Panc1 (cell line): ENCODE measurements at regions not wholly inside any gene's neighbourhood (a gene's known extent, or its start where the extent isn't known, plus 50 kb on each side); places are given as distances from the start of the nearest gene placed in this dataset.

Experiments used
- ATAC-seq: fragments of 200-7000 bp; cut with Tn5 transposase; 2 replicates; pipeline ENCODE4 v1.9.1; 2020; ENCODE audit warnings: mild to moderate bottlenecking, moderate library complexity
- BruUV-seq: library from RNA; stranded (reverse); fragments of 400-500 nt; replicated peaks from 2 replicates; lab custom pipeline; 2021; lab: Mats Ljungman, UMichigan
- CTCF ChIA-PET: fragments of 300-600 bp; sonication (Branson Sonifier 250); formaldehyde crosslinking; loops from one replicate; lab custom pipeline; 2022; ENCODE audit warnings: antibody characterized with exemption; lab: Charles Lee
- POLR2A ChIA-PET: fragments of 300-600 bp; sonication (Branson Sonifier 250); formaldehyde crosslinking; loops from one replicate; lab custom pipeline; 2022; ENCODE audit warnings: antibody characterized with exemption; lab: Charles Lee
- DNase-seq: peaks from one replicate; pipeline ENCODE4 v3.0.0-alpha.2; 2010; ENCODE audit warnings: low read depth, low spot score
- H3K27ac ChIP-seq: 2 replicates; pipeline ENCODE4 v1.5.1; 2011; ENCODE audit warnings: mild to moderate bottlenecking, low read length, inconsistent platforms
- H3K27me3 ChIP-seq: fragments of 200-500 bp; sonication (Bioruptor generic); 2 replicates; pipeline ENCODE4 v1.6.0; 2014; ENCODE audit warnings: low read length, inconsistent platforms; ENCODE audit not compliant: control insufficient read depth, insufficient read depth
- H3K36me3 ChIP-seq: fragments of 200-500 bp; sonication (Bioruptor generic); 2 replicates; pipeline ENCODE4 v1.5.1; 2014; ENCODE audit warnings: inconsistent platforms, mild to moderate bottlenecking, low read length, moderate library complexity; ENCODE audit not compliant: control insufficient read depth, insufficient read depth
- H3K4me1 ChIP-seq: 2 replicates; pipeline ENCODE4 v1.5.1; 2011; ENCODE audit warnings: inconsistent platforms, mild to moderate bottlenecking, low read length, moderate library complexity; ENCODE audit not compliant: control insufficient read depth, insufficient read depth
- H3K4me3 ChIP-seq, 2 experiments: 2 replicates each; pipeline ENCODE4 v1.5.1; 2011 to 2012; ENCODE audit warnings: low read depth in 2 of 2, low read length in 2 of 2, mild to moderate bottlenecking in 2 of 2, inconsistent platforms in 1 of 2, moderate library complexity in 1 of 2
- H3K9me3 ChIP-seq: fragments of 200-500 bp; sonication (Bioruptor generic); 2 replicates; pipeline ENCODE4 v1.5.1; 2014; ENCODE audit warnings: low read depth, mild to moderate bottlenecking, inconsistent platforms, low read length, moderate library complexity; ENCODE audit not compliant: control insufficient read depth, insufficient read depth
- CTCF ChIP-seq: fragments of 450-650 bp; IDR thresholded peaks from 2 replicates; pipeline ENCODE4 v1.5.1; 2017; ENCODE audit warnings: mild to moderate bottlenecking
- SIN3A ChIP-seq: IDR thresholded peaks from 2 replicates; pipeline ENCODE4 v1.6.1; 2012; ENCODE audit warnings: low read depth, mild to moderate bottlenecking, low read length, moderate library complexity, borderline replicate concordance; ENCODE audit not compliant: insufficient read depth
- in situ Hi-C: cut with HindIII; loops from 2 replicates; pipeline ENCODE4 v1.10.0; 2016; ENCODE audit warnings: low sequenced_read_pairs, low pct_unique_long_range_greater_than_20kb
- intact Hi-C: fragments of 100-400 bp; cut with micrococcal nuclease; formaldehyde crosslinking; loops from one replicate; pipeline ENCODE4 v1.10.0; 2022; ENCODE audit not compliant: unreplicated experiment

DNA sequence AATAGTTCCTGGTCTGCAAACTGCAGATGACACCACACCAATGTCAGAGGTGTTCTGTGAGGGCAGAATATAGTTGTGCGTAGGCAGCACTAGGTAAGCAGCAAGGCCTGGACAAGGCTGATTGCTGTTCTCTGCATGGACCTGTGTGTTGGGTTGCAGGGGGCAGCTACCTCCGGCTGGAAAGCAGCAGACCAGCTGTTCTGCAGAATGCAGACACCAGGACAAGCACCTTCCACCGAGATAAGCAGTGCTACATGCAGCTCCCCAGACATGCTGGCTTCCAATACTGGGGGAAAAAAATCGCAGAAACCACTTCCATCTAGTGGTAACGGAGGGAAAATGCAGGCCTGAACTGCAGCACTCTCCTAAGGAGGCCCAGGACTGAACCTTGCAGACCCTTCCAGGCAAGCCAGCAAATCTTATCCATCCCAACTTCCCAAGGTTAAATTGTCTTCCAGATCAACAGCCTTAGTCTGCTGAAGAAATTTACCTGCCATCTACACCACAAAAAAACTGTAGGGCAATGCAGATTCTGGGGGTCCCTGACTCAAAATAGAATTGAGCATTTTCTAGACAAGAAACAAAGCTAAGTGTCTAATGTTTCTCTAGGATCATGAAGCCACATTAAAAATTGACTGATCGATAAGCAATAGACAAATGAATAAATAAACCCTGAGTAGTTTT lies 50.5 kb upstream of the COBL start:
- intact Hi-C loops (loop anchor here (1.0 kb wide), 1 partner anchor 205 kb away; no protein-coding TSS in a partner anchor), in situ Hi-C loops (no loop called here)
- ChIA-PET CTCF (interaction anchor here (0.6 to 2.8 kb wide), 5 partner anchors 138 to 220 kb away, joined by 4 to 35 read pairs (median 5); no protein-coding TSS in a partner anchor), POLR2A (no interaction called here)
- TF ChIP-seq SIN3A (no peak), CTCF (peak; percentile 89)
- DNase-seq: no peak
- H3K27ac ChIP-seq: no peak overlapping the region
- peak; percentile 94 for ATAC-seq
- H3K9me3 ChIP-seq: no peaks in the 10 kb centered on the region
- H3K36me3 ChIP-seq: no peaks in the 10 kb centered on the region
- no TSS peak for BruUV-seq
- no peaks in the 10 kb centered on the region for H3K4me1 ChIP-seq
- no peaks in the 10 kb centered on the region; the same call in 1 of the 2 replicates for H3K27me3 ChIP-seq
- H3K4me3 ChIP-seq: no peak overlapping the region
